Superior temporal gyrus (tissue), 1 donor: ENCODE measurements at regions not wholly inside any gene's neighbourhood (a gene's known extent, or its start where the extent isn't known, plus 50 kb on each side); places are given as distances from the start of the nearest gene placed in this dataset.
A peak's percentile ranks its signal among the peaks of the same experiment; 100 is the strongest.

Experiments used
- DNase-seq: peaks from one replicate; pipeline ENCODE4 v3.0.0-alpha.2; 2016; ENCODE audit errors: extremely low spot score

GRCh38 chr13:106630162-106630561, 62.2 kb upstream of the ARGLU1 start:
- DNase-seq: no peak

DNA sequence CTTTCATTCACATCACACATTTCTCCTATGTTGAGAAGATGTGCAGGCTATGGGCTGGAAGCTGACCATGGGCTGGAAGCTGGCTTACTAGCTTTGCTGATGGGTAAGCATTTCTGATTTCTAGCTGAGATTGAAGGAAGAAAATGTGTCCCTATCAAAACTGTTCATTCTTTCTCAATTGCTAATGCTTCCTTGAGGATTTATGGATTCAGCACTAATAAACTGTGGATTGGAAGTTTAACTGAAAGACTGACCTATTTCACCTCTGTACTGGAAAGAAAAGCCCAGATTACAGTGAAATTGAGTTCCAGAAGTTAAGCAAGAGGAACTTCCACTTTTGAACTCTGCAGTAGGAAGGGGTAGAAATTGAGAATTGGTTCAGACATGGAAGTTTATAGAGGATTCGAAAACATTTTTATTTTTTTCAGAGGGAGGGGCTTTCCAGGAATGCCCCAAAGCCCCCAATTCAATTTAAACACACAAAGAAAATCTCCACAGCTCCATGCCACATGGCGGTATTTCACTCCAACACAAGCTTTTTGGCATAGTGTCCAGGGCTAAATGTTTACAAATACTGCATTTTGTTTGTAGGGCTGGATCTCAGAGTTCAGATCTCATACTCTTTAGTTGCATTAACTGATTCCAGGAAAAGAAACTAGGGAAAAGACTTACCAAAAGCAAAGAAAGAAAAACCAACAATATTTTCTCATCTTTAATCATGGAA, 61.2 kb upstream of the ARGLU1 start:
- DNase-seq: no peak

DNA sequence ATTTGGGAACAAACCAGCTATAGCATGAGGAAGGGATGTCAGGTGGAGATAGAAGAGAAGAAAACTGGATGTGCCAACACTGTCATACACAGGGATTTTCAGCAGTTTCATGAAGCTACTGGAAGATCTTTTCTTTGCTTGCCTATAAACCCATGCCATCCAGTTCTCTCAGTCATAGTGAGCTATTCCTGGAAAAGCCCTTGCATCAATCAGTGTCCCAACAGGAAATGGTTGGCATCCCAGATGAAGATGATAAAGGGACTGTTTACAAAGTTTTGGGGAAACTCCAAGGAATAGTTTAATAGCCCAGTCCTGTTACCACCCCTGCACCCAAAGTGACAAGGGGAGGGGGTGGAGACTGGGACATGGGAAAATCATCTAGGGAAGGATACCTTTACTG, 58.5 kb upstream of the ARGLU1 start:
- no peak for DNase-seq

DNA sequence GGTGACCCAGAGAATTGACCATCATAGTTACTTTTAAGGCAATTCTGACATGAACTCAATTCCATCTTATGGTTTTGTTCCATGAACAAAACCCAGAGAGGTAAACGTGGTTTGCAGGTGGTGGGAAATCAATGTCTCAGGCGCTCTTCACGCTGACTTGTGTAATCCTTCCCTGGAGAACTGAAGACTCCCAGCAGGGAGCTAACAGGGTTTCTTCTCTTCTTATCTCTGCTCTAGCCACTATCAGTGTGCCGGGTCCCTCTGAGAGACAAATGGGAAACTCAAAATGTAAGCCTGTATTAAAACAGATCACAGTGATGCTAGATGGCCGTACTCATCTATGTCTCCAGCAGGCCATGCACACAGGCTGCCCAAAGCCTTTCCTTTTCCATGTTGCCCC, 57.6 kb upstream of the ARGLU1 start:
- no peak for DNase-seq

GRCh38 chr13:106623799-106624460, 56.0 kb upstream of the ARGLU1 start:
- no peak for DNase-seq

DNA sequence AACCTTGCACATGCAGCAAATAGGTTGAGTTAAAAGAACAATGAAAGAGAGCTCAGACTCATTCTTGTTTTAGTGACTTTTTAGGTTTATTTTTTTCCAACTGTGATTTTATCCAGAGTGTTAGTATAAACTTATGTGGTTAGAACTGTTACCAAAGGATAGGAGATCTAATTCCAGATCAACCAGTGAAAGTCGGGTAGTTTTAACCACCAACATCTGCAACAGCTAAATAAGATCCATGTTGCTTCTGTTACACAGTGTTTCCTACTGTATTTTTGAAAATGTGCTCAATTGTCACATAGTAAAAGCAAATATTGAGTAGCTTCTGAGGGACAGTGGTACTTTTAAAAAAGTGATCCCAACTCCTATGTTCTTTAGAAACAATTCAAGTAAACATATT, 53.9 kb upstream of the ARGLU1 start:
- no peak for DNase-seq

DNA sequence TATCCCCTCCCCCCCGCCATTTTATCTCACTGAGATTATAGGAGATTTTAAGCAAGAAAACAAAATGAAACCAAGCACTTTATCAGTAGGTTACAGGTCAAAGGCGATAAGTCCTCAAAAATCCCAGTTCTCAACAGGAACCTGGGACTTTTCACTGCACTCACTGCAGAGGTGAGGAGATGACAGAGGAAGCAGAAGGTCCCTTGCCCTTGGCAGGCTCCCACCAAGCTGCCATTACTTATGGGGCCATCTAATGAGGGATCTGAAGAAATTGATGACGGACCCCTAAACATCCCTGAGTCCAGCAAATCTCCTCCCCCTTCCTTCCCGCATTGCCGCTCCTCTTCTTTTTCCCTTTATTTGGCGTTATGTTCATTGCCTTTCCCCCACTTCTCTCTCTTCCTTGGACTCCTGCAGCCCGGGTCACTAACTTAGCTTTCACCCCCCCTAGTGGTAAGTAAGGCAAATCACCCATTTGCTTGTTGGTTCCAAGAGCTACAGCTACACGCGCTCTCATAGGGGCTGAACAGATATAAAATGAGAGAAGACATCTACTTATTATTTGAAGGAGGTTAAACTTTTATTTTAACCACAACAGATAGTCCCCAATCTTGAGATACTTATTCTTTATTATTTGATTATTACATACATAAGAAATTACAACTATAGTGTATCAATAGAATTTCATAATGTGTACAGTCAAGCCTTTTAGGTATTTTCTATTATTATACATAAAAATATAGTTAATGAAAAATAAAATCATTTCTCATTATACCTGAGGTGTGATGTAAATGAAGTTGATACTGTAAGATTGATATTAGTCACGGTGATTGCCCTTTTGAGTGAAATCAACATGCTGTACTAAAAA, 52.0 kb upstream of the ARGLU1 start:
- DNase-seq: peak; percentile 85
